Colonic mucosa (tissue), 4 donors: ENCODE measurements at regions not wholly inside any gene's neighbourhood (a gene's known extent, or its start where the extent isn't known, plus 50 kb on each side); places are given as distances from the start of the nearest gene placed in this dataset.

Experiments
- DNase-seq: peaks from one replicate; pipeline ENCODE4 v3.0.0-alpha.2; 2020
- H3K27ac ChIP-seq: fragments of 200-600 bp; one replicate; pipeline ENCODE4 v1.8.0; 2021
- H3K27me3 ChIP-seq: fragments of 200-600 bp; one replicate; pipeline ENCODE4 v1.8.0; 2021
- H3K36me3 ChIP-seq: fragments of 200-600 bp; one replicate; pipeline ENCODE4 v1.8.0; 2021
- H3K4me1 ChIP-seq: fragments of 200-600 bp; one replicate; pipeline ENCODE4 v1.8.0; 2021; ENCODE audit warnings: mild to moderate bottlenecking
- H3K4me3 ChIP-seq: fragments of 200-600 bp; one replicate; pipeline ENCODE4 v1.8.0; 2021
- H3K9ac ChIP-seq, 2 donors: one replicate each; pipeline ENCODE4 v1.7.0; 2013; ENCODE audit warnings: control low read depth in 2 of 2, low read depth in 2 of 2, low read length in 2 of 2
- H3K9me3 ChIP-seq: fragments of 200-600 bp; one replicate; pipeline ENCODE4 v1.8.0; 2021
- intact Hi-C: fragments of 100-400 bp; cut with DNase I; formaldehyde crosslinking; loops from one replicate; pipeline ENCODE4 v1.14.1; 2022
- TF ChIP-seq, protein P1 (sequence below): fragments of 200-600 bp; IDR thresholded peaks from one replicate; pipeline ENCODE4 v1.8.0; 2022; ENCODE audit warnings: antibody characterized with exemption, mild to moderate bottlenecking
- donor health status: healthy.
- donor health status: DM: no; HTN: no; CAD: no.
- donor health status: DM: no; HTN: no; CAD: no.

DNA sequence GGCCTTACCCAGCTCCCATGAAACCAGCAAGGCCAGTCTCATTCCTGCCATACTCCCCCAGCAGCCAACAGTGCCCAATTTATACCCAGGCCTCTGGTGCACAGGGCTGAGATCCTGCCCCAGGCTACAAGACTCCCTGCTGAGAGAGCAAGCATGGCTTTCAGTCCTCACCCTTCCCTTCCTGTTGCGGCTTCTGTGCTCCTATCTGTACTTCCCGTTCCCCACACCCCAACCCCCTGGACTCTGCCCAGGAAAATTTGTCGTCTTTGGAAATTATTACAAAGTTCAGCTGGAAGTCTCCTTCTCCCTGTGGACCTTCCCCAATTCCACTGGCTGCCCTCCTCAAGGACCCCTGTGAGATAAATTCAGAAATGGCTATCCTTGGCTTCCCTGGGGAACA lies 84.1 kb upstream of the GK2 start:
- intact Hi-C loops, result no loop called here
- TF ChIP-seq, protein P1, sequence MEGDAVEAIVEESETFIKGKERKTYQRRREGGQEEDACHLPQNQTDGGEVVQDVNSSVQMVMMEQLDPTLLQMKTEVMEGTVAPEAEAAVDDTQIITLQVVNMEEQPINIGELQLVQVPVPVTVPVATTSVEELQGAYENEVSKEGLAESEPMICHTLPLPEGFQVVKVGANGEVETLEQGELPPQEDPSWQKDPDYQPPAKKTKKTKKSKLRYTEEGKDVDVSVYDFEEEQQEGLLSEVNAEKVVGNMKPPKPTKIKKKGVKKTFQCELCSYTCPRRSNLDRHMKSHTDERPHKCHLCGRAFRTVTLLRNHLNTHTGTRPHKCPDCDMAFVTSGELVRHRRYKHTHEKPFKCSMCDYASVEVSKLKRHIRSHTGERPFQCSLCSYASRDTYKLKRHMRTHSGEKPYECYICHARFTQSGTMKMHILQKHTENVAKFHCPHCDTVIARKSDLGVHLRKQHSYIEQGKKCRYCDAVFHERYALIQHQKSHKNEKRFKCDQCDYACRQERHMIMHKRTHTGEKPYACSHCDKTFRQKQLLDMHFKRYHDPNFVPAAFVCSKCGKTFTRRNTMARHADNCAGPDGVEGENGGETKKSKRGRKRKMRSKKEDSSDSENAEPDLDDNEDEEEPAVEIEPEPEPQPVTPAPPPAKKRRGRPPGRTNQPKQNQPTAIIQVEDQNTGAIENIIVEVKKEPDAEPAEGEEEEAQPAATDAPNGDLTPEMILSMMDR, result no peak
- no peak overlapping the region for H3K4me3 ChIP-seq
- H3K4me1 ChIP-seq, result no peaks in the 10 kb centered on the region
- no peak for DNase-seq
- no peaks in the 10 kb centered on the region for H3K27me3 ChIP-seq
- H3K36me3 ChIP-seq, result no peaks in the 10 kb centered on the region
- no peak overlapping the region for H3K27ac ChIP-seq
- H3K9ac ChIP-seq, result no peak overlapping the region
- no peaks in the 10 kb centered on the region for H3K9me3 ChIP-seq

DNA sequence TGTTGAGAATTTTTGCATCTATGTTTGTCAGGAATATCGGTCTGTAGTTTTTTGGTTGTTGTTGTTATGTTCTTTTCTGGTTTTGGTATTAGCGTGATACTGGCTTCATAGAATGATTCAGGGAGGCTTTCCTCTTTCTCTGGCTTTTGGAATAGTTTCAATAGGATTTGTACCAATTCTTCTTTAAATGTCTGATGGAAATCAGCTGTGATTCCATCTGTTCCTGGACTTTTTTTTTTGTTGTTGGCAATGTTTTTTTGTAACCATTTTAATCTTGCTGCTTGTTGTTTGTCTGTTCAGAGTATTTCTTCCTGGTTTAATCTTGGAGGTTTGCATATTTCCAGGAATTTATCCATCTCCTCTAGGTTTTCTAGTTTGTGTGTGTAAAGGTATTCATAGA lies 81.5 kb upstream of the GK2 start:
- H3K36me3 ChIP-seq, result no peaks in the 10 kb centered on the region
- no peaks in the 10 kb centered on the region for H3K4me1 ChIP-seq
- H3K9me3 ChIP-seq, result no peaks in the 10 kb centered on the region
- H3K9ac ChIP-seq, result no peak overlapping the region
- no peak overlapping the region for H3K4me3 ChIP-seq
- no peak overlapping the region for H3K27ac ChIP-seq
- TF ChIP-seq, protein P1, result no peak
- intact Hi-C loops, result no loop called here
- H3K27me3 ChIP-seq, result no peaks in the 10 kb centered on the region
- DNase-seq, result no peak

DNA sequence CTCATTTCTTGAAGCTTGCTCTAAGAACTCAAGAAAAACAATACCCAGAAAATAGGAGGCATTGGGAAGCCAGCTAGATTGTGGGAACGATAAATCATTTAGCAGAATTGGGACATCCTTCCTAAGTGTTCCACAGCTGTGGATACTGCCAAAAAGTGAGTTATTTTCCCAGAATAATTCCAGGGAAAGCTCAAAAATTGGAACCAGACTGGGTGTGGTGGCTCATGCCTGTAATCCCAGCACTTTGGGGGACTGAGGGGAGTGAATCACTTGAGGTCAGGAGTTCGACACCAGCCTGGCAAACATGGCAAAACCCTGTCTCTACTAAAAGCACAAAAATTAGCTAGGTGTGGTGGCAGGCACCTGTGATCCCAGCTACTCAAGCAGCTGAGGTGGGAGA lies 68.2 kb upstream of the GK2 start:
- TF ChIP-seq, protein P1, result no peak
- no peak overlapping the region for H3K4me3 ChIP-seq
- intact Hi-C loops, result no loop called here
- H3K4me1 ChIP-seq, result no peaks in the 10 kb centered on the region
- no peak overlapping the region for H3K27ac ChIP-seq
- H3K27me3 ChIP-seq, result no peaks in the 10 kb centered on the region
- no peak for DNase-seq
- H3K9ac ChIP-seq, result no peak overlapping the region
- no peaks in the 10 kb centered on the region for H3K36me3 ChIP-seq
- H3K9me3 ChIP-seq, result no peaks in the 10 kb centered on the region

DNA sequence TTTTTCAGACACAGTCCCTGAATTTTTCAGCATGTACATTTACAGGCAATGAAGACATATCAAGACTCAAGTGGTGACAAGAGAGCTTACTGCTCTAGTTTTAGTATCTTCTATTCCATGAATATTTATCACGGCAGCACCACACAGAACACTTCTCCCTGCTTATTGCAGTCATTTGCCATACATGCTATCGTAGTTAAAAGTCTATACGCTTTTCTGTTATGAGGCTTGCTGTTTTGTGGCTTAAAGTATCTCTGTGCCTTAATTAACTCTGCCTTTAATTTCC lies 65.4 kb upstream of the GK2 start:
- no peaks in the 10 kb centered on the region for H3K27me3 ChIP-seq
- no peak for DNase-seq
- no peak overlapping the region for H3K9ac ChIP-seq
- intact Hi-C loops, result no loop called here
- H3K36me3 ChIP-seq, result no peaks in the 10 kb centered on the region
- no peaks in the 10 kb centered on the region for H3K9me3 ChIP-seq
- H3K4me3 ChIP-seq, result no peak overlapping the region
- no peaks in the 10 kb centered on the region for H3K4me1 ChIP-seq
- H3K27ac ChIP-seq, result no peak overlapping the region
- TF ChIP-seq, protein P1, result no peak

DNA sequence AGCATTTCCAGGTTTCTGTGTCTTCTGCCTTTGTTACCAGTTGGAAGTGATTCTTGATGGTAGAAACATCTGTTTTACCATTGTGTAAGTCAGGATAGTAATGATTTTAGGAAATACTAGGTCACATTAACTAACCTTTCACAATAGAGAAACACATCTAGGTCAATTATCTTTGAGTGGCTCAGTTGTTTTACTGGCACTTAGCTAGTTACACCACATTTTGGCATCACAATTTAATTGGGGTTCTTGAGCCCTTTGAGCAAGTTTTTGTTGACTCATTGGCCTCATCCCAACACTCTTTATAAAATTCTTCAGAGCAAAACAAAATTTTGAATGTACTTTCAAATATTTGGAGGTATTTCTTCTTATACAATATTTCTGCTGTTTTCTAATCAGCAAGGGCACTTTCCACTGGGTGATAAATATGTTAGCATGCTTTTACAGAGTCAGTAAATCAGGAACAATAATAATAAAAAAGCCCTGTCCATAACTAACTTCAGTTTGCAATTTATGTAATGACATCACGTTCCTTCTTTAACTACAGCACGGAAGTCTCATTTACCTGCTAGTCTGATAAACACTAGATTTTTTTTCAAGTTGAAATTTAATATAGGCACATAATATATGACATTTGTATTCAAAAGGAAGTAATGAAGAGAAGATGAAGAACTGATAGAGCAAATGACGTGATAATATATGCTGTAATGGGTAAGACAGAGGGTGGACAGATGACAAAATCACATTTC lies 64.8 kb upstream of the GK2 start:
- H3K36me3 ChIP-seq, result no peaks in the 10 kb centered on the region
- TF ChIP-seq, protein P1, result no peak
- H3K27ac ChIP-seq, result no peak overlapping the region
- H3K4me1 ChIP-seq, result no peaks in the 10 kb centered on the region
- no peak overlapping the region for H3K9ac ChIP-seq
- no peak for DNase-seq
- intact Hi-C loops, result no loop called here
- no peaks in the 10 kb centered on the region for H3K9me3 ChIP-seq
- H3K4me3 ChIP-seq, result no peak overlapping the region
- no peaks in the 10 kb centered on the region for H3K27me3 ChIP-seq
